Stomach (tissue), 8 donors: ENCODE measurements at regions not wholly inside any gene's neighbourhood (a gene's known extent, or its start where the extent isn't known, plus 50 kb on each side); places are given as distances from the start of the nearest gene placed in this dataset.

ENCODE experiments used
- DNase-seq, 2 donors: peaks; one replicate each; pipeline versions ENCODE4 v3.0.0 to v3.0.0-alpha.2; 2013 to 2019
- H3K27ac ChIP-seq, 5 donors: fragments of 200-600 bp in 4 of 5; sonication (generic) in 4 of 5; one replicate each; pipeline ENCODE4 v1.5.1; 2013 to 2019; ENCODE audit warnings: mild to moderate bottlenecking in 1 of 5, moderate library complexity in 1 of 5
- H3K27me3 ChIP-seq, 3 donors: fragments of 200-600 bp; sonication (generic); one replicate each; pipeline ENCODE4 v1.5.1; 2017 to 2019; ENCODE audit warnings: mixed run types in 1 of 3
- H3K36me3 ChIP-seq, 4 donors: fragments of 200-600 bp; sonication (generic); 1 replicate in 3 of 4; 2 replicates in 1 of 4; pipeline ENCODE4 v1.5.1; 2016 to 2019
- H3K4me1 ChIP-seq, 4 donors: fragments of 200-600 bp; sonication (generic); one replicate each; pipeline ENCODE4 v1.5.1; 2016 to 2019
- H3K4me3 ChIP-seq, 4 donors: fragments of 200-600 bp; sonication (generic) in 3 of 4; one replicate each; pipeline ENCODE4 v1.5.1; 2016 to 2019; ENCODE audit warnings: mild to moderate bottlenecking in 1 of 4
- H3K9me3 ChIP-seq, 4 donors: fragments of 200-600 bp; sonication (generic); one replicate each; pipeline ENCODE4 v1.5.1; 2016 to 2019
- CTCF ChIP-seq, 7 experiments: fragments of 450-650 bp in 4 of 7; fragments of 200-600 bp in 3 of 7; sonication (generic) in 3 of 7; IDR thresholded peaks; one replicate each; pipeline ENCODE4 v1.5.1; 2016 to 2019; ENCODE audit warnings: antibody characterized with exemption in 7 of 7, control low read depth in 2 of 7, mild to moderate bottlenecking in 1 of 7
- EP300 ChIP-seq: sonication (generic); formaldehyde crosslinking; IDR thresholded peaks from one replicate; pipeline ENCODE4 v1.6.1; 2017; ENCODE audit warnings: antibody characterized with exemption
- POLR2A ChIP-seq, 4 donors: fragments of 450-650 bp; IDR thresholded peaks; one replicate each; pipeline ENCODE4 v1.6.1; 2016; ENCODE audit warnings: antibody characterized with exemption in 4 of 4, control low read depth in 2 of 4, mild to moderate bottlenecking in 1 of 4, moderate library complexity in 1 of 4
- POLR2AphosphoS5 ChIP-seq, 3 donors: sonication (generic); formaldehyde crosslinking; IDR thresholded peaks; one replicate each; pipeline ENCODE4 v1.6.1; 2016; ENCODE audit warnings: antibody characterized with exemption in 3 of 3
- WGBS, 5 donors: extraction: QIAGEN DNeasy Blood & Tissue Kit in 3 of 5; methylation state at CpG; one replicate each; pipeline versions ENCODE4 v1.1.5 to v1.1.7; 2013 to 2018; 5-methylcytosine and 5-hydroxymethylcytosine counted together
- intact Hi-C: fragments of 100-400 bp; cut with DNase I; formaldehyde crosslinking; loops from one replicate; pipeline ENCODE4 v1.15.1; 2023; ENCODE audit warnings: low total_unique reads
- donor health status: healthy with polysubstance abuse.
- donor health status: Bipolar disorder and iron deficiency.
- donor health status: healthy.

- no peak for DNase-seq
- 61 to 84% (median 70%) methylated on average over 5 of the region's 5 CpGs for WGBS, 5 donors
- Histone ChIP-seq H3K27me3 (no peaks in the 10 kb centered on the region), H3K36me3 (no peaks in the 10 kb centered on the region), H3K4me3 (no peak overlapping the region), H3K4me1 (no peaks in the 10 kb centered on the region), H3K9me3 (no peaks in the 10 kb centered on the region), H3K27ac (no peak overlapping the region)
- intact Hi-C loops = no loop called here
- TF ChIP-seq POLR2A (IDR thresholded peaks at IDR 0.05) = no peak
- TF ChIP-seq CTCF (IDR thresholded peaks at IDR 0.05) = no peak
- no peak for TF ChIP-seq POLR2AphosphoS5 (IDR thresholded peaks at IDR 0.05)
- no peak for TF ChIP-seq EP300
Observed at GRCh38 chr3:103127098-103127630, 692.3 kb downstream of the ZPLD1 start.

GRCh38 chr3:103127737-103128136 is 692.9 kb downstream of the ZPLD1 start:
- TF ChIP-seq CTCF (IDR thresholded peaks at IDR 0.05) = no peak
- no peak for TF ChIP-seq EP300
- TF ChIP-seq POLR2AphosphoS5 (IDR thresholded peaks at IDR 0.05) = no peak
- no peak for TF ChIP-seq POLR2A (IDR thresholded peaks at IDR 0.05)
- no peak for DNase-seq
- Histone ChIP-seq H3K4me1 (no peaks in the 10 kb centered on the region), H3K9me3 (no peaks in the 10 kb centered on the region), H3K36me3 (no peaks in the 10 kb centered on the region), H3K27ac (no peak overlapping the region), H3K27me3 (no peaks in the 10 kb centered on the region), H3K4me3 (no peak overlapping the region)
- WGBS, 5 donors = 19 to 50% (median 39%) methylated on average over 1 of the region's 1 CpG
- intact Hi-C loops = no loop called here

DNA sequence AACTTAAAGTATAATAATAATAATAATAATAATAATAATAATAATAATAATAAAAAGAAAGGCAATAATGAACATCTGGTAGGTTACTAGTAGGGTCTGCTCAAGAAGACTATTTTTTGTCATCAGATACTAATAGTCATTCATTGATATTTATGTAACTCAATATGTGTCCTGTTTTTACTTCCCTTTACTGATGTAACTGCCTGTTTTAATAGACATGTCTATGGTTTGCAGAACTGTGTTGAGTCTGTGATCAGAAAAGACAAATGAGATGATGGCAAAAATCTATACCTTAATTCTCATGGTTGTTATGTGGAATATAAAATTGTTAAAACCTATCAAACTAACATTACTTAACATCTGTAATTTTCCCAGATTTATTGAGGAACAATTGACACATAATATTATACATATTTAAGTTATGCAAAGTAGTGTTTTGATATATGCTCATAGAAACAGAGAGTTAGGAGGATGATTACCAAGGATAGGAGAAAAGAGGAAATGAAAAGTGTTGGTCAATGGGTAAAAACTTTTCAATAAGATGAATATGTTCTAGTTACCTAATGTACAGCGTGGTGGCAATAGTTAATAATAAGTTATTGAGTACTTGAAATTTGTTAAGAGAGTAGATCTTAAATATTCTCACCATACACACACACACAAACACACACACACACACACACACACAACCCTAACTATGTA is 699.4 kb downstream of the ZPLD1 start:
- Histone ChIP-seq H3K9me3 (no peaks in the 10 kb centered on the region), H3K27me3 (no peaks in the 10 kb centered on the region), H3K4me1 (no peaks in the 10 kb centered on the region), H3K27ac (no peak overlapping the region), H3K4me3 (no peak overlapping the region), H3K36me3 (no peaks in the 10 kb centered on the region)
- WGBS, 5 donors = 79 to 94% (median 88%) methylated on average over 1 of the region's 1 CpG
- intact Hi-C loops = no loop called here
- TF ChIP-seq EP300 (no peak), POLR2A (IDR thresholded peaks at IDR 0.05) (no peak), POLR2AphosphoS5 (IDR thresholded peaks at IDR 0.05) (no peak), CTCF (IDR thresholded peaks at IDR 0.05) (no peak)
- DNase-seq = no peak

GRCh38 chr3:103136621-103137020 is 701.8 kb downstream of the ZPLD1 start:
- TF ChIP-seq POLR2AphosphoS5 (IDR thresholded peaks at IDR 0.05) = no peak
- no peak for TF ChIP-seq POLR2A (IDR thresholded peaks at IDR 0.05)
- no peak for TF ChIP-seq CTCF (IDR thresholded peaks at IDR 0.05)
- TF ChIP-seq EP300 = no peak
- Histone ChIP-seq H3K4me3 (no peak overlapping the region), H3K9me3 (no peaks in the 10 kb centered on the region), H3K36me3 (no peaks in the 10 kb centered on the region), H3K4me1 (no peaks in the 10 kb centered on the region), H3K27ac (no peak overlapping the region), H3K27me3 (no peaks in the 10 kb centered on the region)
- intact Hi-C loops = no loop called here
- no peak for DNase-seq
